SH-SY5Y (cell line): ENCODE measurements at regions not wholly inside any gene's neighbourhood (a gene's known extent, or its start where the extent isn't known, plus 50 kb on each side); places are given as distances from the start of the nearest gene placed in this dataset.

Experiments used
- GATA2 ChIP-seq: IDR thresholded peaks from 2 replicates; pipeline ENCODE4 v1.6.1; 2011; ENCODE audit warnings: mild to moderate bottlenecking, low read depth, low read length
- GATA3 ChIP-seq: IDR thresholded peaks from 2 replicates; pipeline ENCODE4 v1.6.1; 2011; ENCODE audit warnings: low read depth, mild to moderate bottlenecking, low read length, moderate library complexity

- TF ChIP-seq GATA2 (no peak), GATA3 (no peak)
These were observed 102.9 kb upstream of the EOLA2 start for GRCh38 chrX:150041208-150041607.
